Mesenchymal stem cell (in vitro differentiated cells and primary cell): ENCODE measurements at regions not wholly inside any gene's neighbourhood (a gene's known extent, or its start where the extent isn't known, plus 50 kb on each side); places are given as distances from the start of the nearest gene placed in this dataset.

Experiments
- DNase-seq: peaks from one replicate; pipeline ENCODE4 v3.0.0-alpha.2; 2013
- H2AFZ ChIP-seq: one replicate; pipeline ENCODE4 v1.6.1; 2013; ENCODE audit warnings: low read depth, mild to moderate bottlenecking, control low read depth, inconsistent platforms, low read length, moderate library complexity
- H2AK5ac ChIP-seq: 2 replicates; pipeline ENCODE4 v1.6.1; 2013; ENCODE audit warnings: low read length, moderate library complexity, mild to moderate bottlenecking, inconsistent platforms; ENCODE audit not compliant: severe bottlenecking
- H2BK120ac ChIP-seq: one replicate; pipeline ENCODE4 v1.6.1; 2013; ENCODE audit warnings: low read depth, mild to moderate bottlenecking, inconsistent platforms, low read length, moderate library complexity
- H2BK12ac ChIP-seq, 2 experiments: one replicate each; pipeline ENCODE4 v1.6.1; 2013; ENCODE audit warnings: inconsistent platforms in 2 of 2, low read length in 2 of 2, mild to moderate bottlenecking in 2 of 2, moderate library complexity in 2 of 2, control low read depth in 1 of 2
- H2BK15ac ChIP-seq: one replicate; pipeline ENCODE4 v1.6.1; 2013; ENCODE audit warnings: mild to moderate bottlenecking, low read depth, inconsistent platforms; ENCODE audit not compliant: poor library complexity, severe bottlenecking
- H2BK5ac ChIP-seq: 2 replicates; pipeline ENCODE4 v1.6.1; 2013; ENCODE audit warnings: low read depth, mild to moderate bottlenecking, low read length, control low read depth, inconsistent platforms; ENCODE audit not compliant: poor library complexity, severe bottlenecking
- H3K14ac ChIP-seq, 2 experiments: one replicate each; pipeline ENCODE4 v1.6.1; 2013; ENCODE audit warnings: inconsistent platforms in 2 of 2, low read length in 2 of 2, control low read depth in 1 of 2, mild to moderate bottlenecking in 1 of 2, moderate library complexity in 1 of 2
- H3K18ac ChIP-seq, 2 experiments: one replicate each; pipeline ENCODE4 v1.6.1; 2013; ENCODE audit warnings: inconsistent platforms in 2 of 2, low read length in 2 of 2, control low read depth in 1 of 2, low read depth in 1 of 2, mild to moderate bottlenecking in 1 of 2
- H3K23ac ChIP-seq, 2 experiments: one replicate each; pipeline ENCODE4 v1.6.1; 2013; ENCODE audit warnings: inconsistent platforms in 2 of 2, low read length in 2 of 2, mild to moderate bottlenecking in 2 of 2, moderate library complexity in 2 of 2, control low read depth in 1 of 2
- H3K27ac ChIP-seq: 2 replicates; pipeline ENCODE4 v1.5.1; 2013; ENCODE audit warnings: mild to moderate bottlenecking, moderate library complexity, low read length, control low read depth, inconsistent platforms; ENCODE audit not compliant: poor library complexity, severe bottlenecking
- H3K27me3 ChIP-seq, 2 experiments: 2 replicates each; pipeline versions ENCODE4 v1.6.1 to v1.7.0; 2013; ENCODE audit warnings: low read length in 2 of 2, mild to moderate bottlenecking in 2 of 2, moderate library complexity in 2 of 2, control low read depth in 1 of 2, inconsistent platforms in 1 of 2; ENCODE audit not compliant: control insufficient read depth in 1 of 2, insufficient read depth in 1 of 2
- H3K36me3 ChIP-seq, 2 experiments: 2 replicates each; pipeline versions ENCODE4 v1.6.1 to v1.7.0; 2013; ENCODE audit warnings: low read length in 2 of 2, control low read depth in 1 of 2, inconsistent platforms in 1 of 2, low read depth in 1 of 2, mild to moderate bottlenecking in 1 of 2; ENCODE audit not compliant: insufficient read depth in 2 of 2, control insufficient read depth in 1 of 2
- H3K4ac ChIP-seq, 2 experiments: one replicate each; pipeline ENCODE4 v1.6.1; 2013; ENCODE audit warnings: inconsistent platforms in 2 of 2, low read length in 2 of 2, mild to moderate bottlenecking in 2 of 2, moderate library complexity in 2 of 2, control low read depth in 1 of 2, low read depth in 1 of 2
- H3K4me1 ChIP-seq: 2 replicates; pipeline ENCODE4 v1.6.1; 2013; ENCODE audit warnings: low read depth, low read length, control low read depth; ENCODE audit not compliant: control insufficient read depth, insufficient read depth
- H3K4me2 ChIP-seq: 2 replicates; pipeline ENCODE4 v1.6.1; 2013; ENCODE audit warnings: low read length, mild to moderate bottlenecking, inconsistent platforms; ENCODE audit not compliant: poor library complexity, severe bottlenecking
- H3K4me3 ChIP-seq, 2 experiments: 2 replicates each; pipeline versions ENCODE4 v1.5.1 to v1.7.0; 2013; ENCODE audit warnings: low read length in 2 of 2, mild to moderate bottlenecking in 2 of 2, control low read depth in 1 of 2, low read depth in 1 of 2; ENCODE audit not compliant: insufficient read depth in 1 of 2
- H3K79me1 ChIP-seq: replicated peaks from 2 replicates; pipeline ENCODE4 v1.6.1; 2013; ENCODE audit warnings: mild to moderate bottlenecking, control low read depth, low read length, inconsistent platforms; ENCODE audit not compliant: poor library complexity, severe bottlenecking
- H3K9ac ChIP-seq: 2 replicates; pipeline ENCODE4 v1.7.0; 2013; ENCODE audit warnings: mild to moderate bottlenecking, low read length, moderate library complexity
- H3K9me3 ChIP-seq: 2 replicates; pipeline ENCODE4 v1.7.0; 2013; ENCODE audit warnings: mild to moderate bottlenecking, low read length; ENCODE audit not compliant: control insufficient read depth
- H4K8ac ChIP-seq: one replicate; pipeline ENCODE4 v1.6.1; 2013; ENCODE audit warnings: inconsistent platforms, mild to moderate bottlenecking, low read length, moderate library complexity
- H4K91ac ChIP-seq: one replicate; pipeline ENCODE4 v1.6.1; 2013; ENCODE audit warnings: mild to moderate bottlenecking, low read length, inconsistent platforms
- WGBS: methylation state at CpG from one replicate; pipeline ENCODE4 v1.1.7; 2013; ENCODE audit warnings: mixed read lengths; 5-methylcytosine and 5-hydroxymethylcytosine counted together

DNA sequence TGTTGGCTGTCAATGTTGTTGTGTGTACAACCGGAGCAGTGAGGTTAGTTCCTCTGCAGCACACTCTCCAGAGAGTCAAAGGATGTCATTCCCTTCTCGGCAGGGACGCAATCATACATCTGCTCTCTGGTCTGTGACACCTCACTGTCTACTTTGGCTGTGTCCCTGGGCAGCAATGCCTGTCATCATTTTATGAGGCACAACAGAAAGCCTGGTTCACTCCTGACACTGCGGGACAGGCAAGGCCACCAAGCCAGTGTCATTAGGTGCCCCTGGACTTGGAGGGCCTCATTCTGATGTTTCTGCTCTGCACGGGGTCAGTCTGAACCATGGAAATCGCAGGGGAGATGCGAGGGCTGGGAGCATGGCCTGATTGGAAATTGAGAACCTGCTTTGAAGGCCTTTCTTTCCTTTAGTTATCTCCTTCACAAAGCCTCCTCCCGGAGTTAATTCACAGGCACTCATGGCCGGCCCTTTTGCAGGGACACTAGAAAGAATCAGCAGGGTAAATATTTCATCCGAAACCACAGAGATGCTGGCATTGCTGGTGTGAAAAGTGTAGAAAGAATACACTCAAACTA, 284.4 kb downstream of the ZNF536 start:
- Histone ChIP-seq H3K79me1 (no peaks in the 10 kb centered on the region), H2AK5ac (no peak overlapping the region), H3K4me3 (no peak overlapping the region), H2BK15ac (no peak overlapping the region), H2AFZ (peak overlapping the region; percentile 8), H3K9me3 (no peaks in the 10 kb centered on the region), H3K23ac (no peak overlapping the region), H3K4ac (no peak overlapping the region), H4K8ac (no peak overlapping the region), H3K27me3 (peaks cover 0 to 50% of the 10 kb centered on the region in 2 experiments), H3K9ac (no peak overlapping the region), H3K4me1 (peaks cover 1% of the 10 kb centered on the region), H3K18ac (no peak overlapping the region), H3K4me2 (no peak overlapping the region), H2BK5ac (no peak overlapping the region), H3K27ac (no peak overlapping the region), H2BK12ac (no peak overlapping the region), H2BK120ac (no peak overlapping the region), H3K36me3 (no peaks in the 10 kb centered on the region), H4K91ac (no peak overlapping the region), H3K14ac (no peak overlapping the region)
- 83% methylated on average over 10 of the region's 10 CpGs for WGBS
- no peak for DNase-seq

DNA sequence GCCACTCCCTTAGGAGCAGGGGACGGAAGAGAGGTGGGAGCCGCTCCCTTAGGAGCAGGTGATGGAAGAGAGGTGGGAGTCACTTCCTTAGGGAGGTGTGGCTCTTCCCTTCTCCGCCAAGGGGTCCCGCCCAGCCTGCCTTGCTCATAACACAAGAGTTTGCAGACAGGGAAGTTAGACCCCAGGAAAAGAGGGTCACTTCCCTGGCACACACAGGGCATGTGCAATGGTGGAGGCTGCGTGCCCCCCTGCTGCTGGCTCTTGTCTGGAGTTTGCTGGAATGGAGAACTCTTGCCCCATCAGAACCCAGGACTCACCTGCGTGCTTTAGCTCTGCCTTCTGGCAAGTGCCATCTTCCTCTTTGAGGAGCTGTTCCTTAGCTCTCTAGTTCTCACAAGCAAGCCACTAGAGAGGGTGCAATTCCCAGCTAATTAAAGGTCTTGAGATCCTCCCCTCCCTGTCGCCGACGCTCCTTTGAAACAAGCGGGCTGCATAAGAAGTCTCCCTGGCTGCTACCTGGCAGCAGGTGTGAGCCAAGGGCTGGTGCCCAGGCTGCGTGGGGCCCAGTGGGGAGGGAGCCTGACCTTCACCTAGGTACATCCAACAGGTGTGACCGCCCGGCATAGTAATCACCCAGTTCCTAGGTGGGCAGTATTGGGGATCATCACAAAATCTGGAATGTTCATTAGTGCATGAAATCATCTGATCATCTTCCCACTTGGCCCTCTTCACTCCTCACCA, 281.6 kb downstream of the ZNF536 start:
- H3K36me3 ChIP-seq, result no peaks in the 10 kb centered on the region
- H4K91ac ChIP-seq, result no peak overlapping the region
- no peaks in the 10 kb centered on the region for H3K9me3 ChIP-seq
- no peak overlapping the region for H2AFZ ChIP-seq
- no peak overlapping the region for H3K18ac ChIP-seq
- H2BK120ac ChIP-seq, result no peak overlapping the region
- WGBS, result 79% methylated on average over 11 of the region's 13 CpGs
- no peak overlapping the region for H2BK12ac ChIP-seq
- H2BK5ac ChIP-seq, result no peak overlapping the region
- H3K23ac ChIP-seq, result no peak overlapping the region
- no peak overlapping the region for H4K8ac ChIP-seq
- no peak overlapping the region for H3K27ac ChIP-seq
- peaks cover 1% of the 10 kb centered on the region for H3K4me1 ChIP-seq
- H3K14ac ChIP-seq, result no peak overlapping the region
- peaks cover 0 to 67% of the 10 kb centered on the region in 2 experiments for H3K27me3 ChIP-seq
- no peaks in the 10 kb centered on the region for H3K79me1 ChIP-seq
- H2AK5ac ChIP-seq, result no peak overlapping the region
- H3K4me2 ChIP-seq, result no peak overlapping the region
- H3K4me3 ChIP-seq, result no peak overlapping the region
- H3K4ac ChIP-seq, result no peak overlapping the region
- no peak overlapping the region for H3K9ac ChIP-seq
- no peak for DNase-seq
- H2BK15ac ChIP-seq, result no peak overlapping the region

DNA sequence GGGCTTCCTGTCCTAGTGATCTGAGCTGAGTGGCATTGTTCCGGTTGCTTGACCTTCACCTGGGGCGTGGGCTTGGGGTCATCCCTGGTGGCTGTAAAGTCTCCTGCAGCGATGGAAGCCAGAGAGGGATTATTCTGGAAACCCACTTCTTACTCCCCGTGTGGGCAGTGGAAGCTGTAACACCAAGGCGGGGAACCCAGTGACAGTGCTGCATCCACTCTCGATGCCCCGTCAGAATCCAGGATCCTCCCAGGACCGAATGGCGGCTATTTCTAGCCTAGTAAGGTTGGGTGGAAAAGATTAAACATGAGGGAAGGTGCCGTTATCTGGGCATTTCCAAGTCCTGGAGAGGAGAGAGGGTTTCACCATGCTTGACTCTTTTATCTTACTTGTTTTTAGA, 280.6 kb downstream of the ZNF536 start:
- Histone ChIP-seq H3K4me2 (no peak overlapping the region), H3K4me1 (peaks cover 1% of the 10 kb centered on the region), H3K9me3 (no peaks in the 10 kb centered on the region), H4K8ac (no peak overlapping the region), H2BK120ac (no peak overlapping the region), H3K18ac (no peak overlapping the region), H3K14ac (no peak overlapping the region), H3K36me3 (no peaks in the 10 kb centered on the region), H4K91ac (no peak overlapping the region), H2AFZ (no peak overlapping the region), H3K23ac (no peak overlapping the region), H3K27me3 (peaks cover 5 to 73% of the 10 kb centered on the region in 2 experiments), H3K79me1 (no peaks in the 10 kb centered on the region), H2AK5ac (no peak overlapping the region), H3K27ac (no peak overlapping the region), H3K4me3 (no peak overlapping the region), H2BK12ac (no peak overlapping the region), H2BK5ac (no peak overlapping the region), H3K9ac (no peak overlapping the region), H3K4ac (no peak overlapping the region), H2BK15ac (no peak overlapping the region)
- DNase-seq, result no peak
- WGBS, result 72% methylated on average over 10 of the region's 10 CpGs

DNA sequence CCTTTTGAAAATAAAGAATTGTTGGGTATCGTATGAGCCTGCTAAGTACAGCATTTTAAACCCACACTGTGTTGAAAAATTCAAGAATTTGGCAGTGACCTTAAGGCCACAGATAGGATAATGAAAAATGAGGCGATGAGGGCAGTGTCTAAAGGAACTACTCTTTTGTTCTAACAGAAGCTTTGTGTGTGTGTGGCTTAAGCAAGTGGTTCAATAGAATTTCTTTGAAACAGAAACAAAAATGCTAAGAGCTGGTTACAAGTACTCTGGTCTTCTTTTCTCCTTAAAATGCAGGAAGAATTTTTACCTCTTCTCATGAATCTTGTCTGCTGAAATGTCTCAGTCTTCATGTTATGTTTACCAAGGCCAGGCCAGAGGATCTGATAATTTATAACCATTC, 279.5 kb downstream of the ZNF536 start:
- Histone ChIP-seq H3K79me1 (no peaks in the 10 kb centered on the region), H3K14ac (no peak overlapping the region), H2BK12ac (no peak overlapping the region), H2AFZ (no peak overlapping the region), H3K9me3 (no peaks in the 10 kb centered on the region), H2BK15ac (no peak overlapping the region), H3K18ac (no peak overlapping the region), H3K4ac (no peak overlapping the region), H3K4me2 (no peak overlapping the region), H3K4me1 (peaks cover 1% of the 10 kb centered on the region), H3K9ac (no peak overlapping the region), H3K27ac (no peak overlapping the region), H3K36me3 (no peaks in the 10 kb centered on the region), H4K8ac (no peak overlapping the region), H4K91ac (no peak overlapping the region), H2BK120ac (no peak overlapping the region), H2BK5ac (no peak overlapping the region), H3K27me3 (peaks cover 7 to 83% of the 10 kb centered on the region in 2 experiments), H2AK5ac (no peak overlapping the region), H3K23ac (no peak overlapping the region), H3K4me3 (no peak overlapping the region)
- DNase-seq, result no peak
- WGBS, result 75% methylated on average over 2 of the region's 2 CpGs
